ENCODE measurements at regions not wholly inside any gene's neighbourhood (a gene's known extent, or its start where the extent isn't known, plus 50 kb on each side); places are given as distances from the start of the nearest gene placed in this dataset.

GRCh38 chr11:15526032-15526431 is 411.3 kb downstream of the INSC start:
- no peak overlapping the region for H3K27ac ChIP-seq (ENCODE audit: insufficient read length, low read depth, low read length)
- H3K4ac ChIP-seq (ENCODE audit: low read depth, low read length), result no peak overlapping the region
- H3K56ac ChIP-seq (ENCODE audit: insufficient read length, low read depth, low read length), result no peak overlapping the region
- H4K20me1 ChIP-seq (ENCODE audit: control insufficient read depth, insufficient read depth, insufficient read length), result no peaks in the 10 kb centered on the region
- Mint-ChIP-seq H3K27me3 (ENCODE audit: low read depth) (no peaks in the 10 kb centered on the region), H3K4me3 (no peak overlapping the region), H3K4me1 (no peaks in the 10 kb centered on the region), H3K9me3 (peaks cover 26 to 30% of the 10 kb centered on the region in 2 experiments), H3K36me3 (ENCODE audit: insufficient read depth in 1 of 3, low read depth in 3 of 3) (peaks cover 11 to 35% (median 13%) of the 10 kb centered on the region in 3 experiments; a peak in 6 of 7 replicates), H3K27ac (no peak overlapping the region)
- H3T11ph ChIP-seq (ENCODE audit: low read length), result no peak overlapping the region
- no peaks in the 10 kb centered on the region for H3K4me1 ChIP-seq (ENCODE audit: insufficient read depth, low read length)
- no peaks in the 10 kb centered on the region for H3K79me2 ChIP-seq (ENCODE audit: insufficient read depth, low read length)
- no CpG with 5 or more reads among the region's 2 CpGs for whole genome bisulfite sequencing (ENCODE audit: extremely low coverage, insufficient read length, low lambda C conversion rate)
- peaks cover 10% of the 10 kb centered on the region for H3K9me3 ChIP-seq (ENCODE audit: control insufficient read depth, low read depth, low read length)
- no peak for DNase-seq
- H2BK20ac ChIP-seq (ENCODE audit: low read depth, low read length, poor library complexity, severe bottlenecking), result no peak overlapping the region
- no peak overlapping the region for H4K5ac ChIP-seq (ENCODE audit: insufficient read length, low read depth, low read length)
- no peak for TF ChIP-seq CTCF (conservative IDR thresholded peaks at IDR 0.05)
- H3K27me3 ChIP-seq (ENCODE audit: insufficient read depth, low read length), result no peaks in the 10 kb centered on the region
- H2BK120ac ChIP-seq (ENCODE audit: low read depth, low read length, poor library complexity, severe bottlenecking), result no peak overlapping the region
- H3K79me1 ChIP-seq (ENCODE audit: insufficient read depth, low read depth, low read length, poor library complexity, severe bottlenecking), result no peaks in the 10 kb centered on the region
- no peak overlapping the region for H2BK15ac ChIP-seq (ENCODE audit: low read depth, low read length)
- H3K23ac ChIP-seq (ENCODE audit: insufficient read length, low read depth, low read length), result no peak overlapping the region
- no peak overlapping the region for H3K4me2 ChIP-seq (ENCODE audit: insufficient read depth, insufficient read length, low read length)
- no peak overlapping the region for H3K9ac ChIP-seq (ENCODE audit: extremely low read depth, insufficient read length, low read length)
- H2AFZ ChIP-seq (ENCODE audit: low read length), result no peak overlapping the region
- no peak overlapping the region for H4K91ac ChIP-seq (ENCODE audit: insufficient read length, low read depth, low read length)
- H3K14ac ChIP-seq (ENCODE audit: insufficient read depth, low read length), result no peak overlapping the region
- no peak overlapping the region for H2BK5ac ChIP-seq (ENCODE audit: insufficient read length, low read length)
- no peak overlapping the region for H4K8ac ChIP-seq (replicated peaks; ENCODE audit: insufficient read length, low read depth, low read length)
- H2BK12ac ChIP-seq (ENCODE audit: insufficient read length, low read depth, low read length), result no peak overlapping the region
- H2AK5ac ChIP-seq (ENCODE audit: insufficient read length, low read length), result no peak overlapping the region
- no peaks in the 10 kb centered on the region for H3K23me2 ChIP-seq (ENCODE audit: insufficient read length, low read depth, low read length, poor library complexity, severe bottlenecking)
- H3K18ac ChIP-seq (ENCODE audit: insufficient read length, low read depth, low read length), result no peak overlapping the region

Measured in H9 (cell line).